ENCODE measurements at regions not wholly inside any gene's neighbourhood (a gene's known extent, or its start where the extent isn't known, plus 50 kb on each side); places are given as distances from the start of the nearest gene placed in this dataset.
"Not testable (repeated sequence)": the region's sequence is repeated elsewhere in the genome, so short reads cannot be mapped to it uniquely, and the experiment has no call there.

GRCh38 chr2:111320965-111321364 lies 200.3 kb downstream of the BCL2L11 start:
- peak; percentile 58 for DNase-seq

DNA sequence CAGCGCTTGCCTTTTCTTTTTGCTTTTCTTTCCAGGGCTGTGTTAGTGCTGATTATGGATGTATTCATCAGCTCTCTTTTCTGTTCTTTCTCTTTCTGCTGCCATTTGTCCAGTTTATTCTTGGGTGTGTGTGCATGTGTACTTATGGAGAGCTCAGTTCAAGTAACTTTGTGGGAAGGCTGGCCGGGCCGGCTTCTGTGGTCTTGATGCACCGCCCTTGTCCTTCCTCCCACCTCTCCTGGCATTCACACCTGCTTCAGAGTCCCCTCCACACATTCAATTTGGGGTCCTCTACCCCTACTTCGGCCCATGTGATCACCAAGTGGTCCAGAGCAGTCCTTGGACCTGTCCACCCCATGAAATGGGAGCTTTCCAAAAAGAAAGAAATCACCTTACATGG lies 202.7 kb downstream of the BCL2L11 start:
- not testable (repeated sequence) for DNase-seq

- DNase-seq, result not testable (repeated sequence)
Measured at GRCh38 chr2:111327726-111328125, 207.0 kb downstream of the BCL2L11 start.

GRCh38 chr2:111329309-111329708 lies 208.6 kb downstream of the BCL2L11 start:
- DNase-seq, result not testable (repeated sequence)

GRCh38 chr2:111331099-111331724 lies 210.5 kb downstream of the BCL2L11 start:
- DNase-seq, result not testable (repeated sequence)

- DNase-seq, result not testable (repeated sequence)
Measured at GRCh38 chr2:111335220-111335907, 214.7 kb downstream of the BCL2L11 start.

DNA sequence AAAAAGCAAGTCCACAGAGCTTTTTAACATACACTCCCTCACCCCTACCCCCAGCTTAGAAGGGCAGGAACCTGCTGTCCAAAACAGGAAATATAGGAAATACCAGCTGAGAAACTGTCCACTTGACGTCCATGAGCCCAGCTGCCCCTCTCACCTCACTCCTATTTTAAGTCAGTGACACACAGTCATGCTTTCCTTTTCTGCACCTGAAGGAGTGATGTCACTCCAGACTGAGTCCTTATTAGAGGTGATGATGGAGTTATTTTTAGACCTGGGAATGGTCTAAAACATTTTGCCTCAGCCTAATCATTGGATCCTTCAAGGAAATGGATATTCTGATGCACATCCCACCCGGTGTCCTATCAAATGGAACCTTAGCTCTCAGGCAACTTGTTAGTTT lies 217.8 kb downstream of the BCL2L11 start:
- not testable (repeated sequence) for DNase-seq

GRCh38 chr2:111339476-111339875 lies 218.8 kb downstream of the BCL2L11 start:
- DNase-seq, result not testable (repeated sequence)

- DNase-seq, result not testable (repeated sequence)
Measured at GRCh38 chr2:111344590-111344989, 223.9 kb downstream of the BCL2L11 start.

DNA sequence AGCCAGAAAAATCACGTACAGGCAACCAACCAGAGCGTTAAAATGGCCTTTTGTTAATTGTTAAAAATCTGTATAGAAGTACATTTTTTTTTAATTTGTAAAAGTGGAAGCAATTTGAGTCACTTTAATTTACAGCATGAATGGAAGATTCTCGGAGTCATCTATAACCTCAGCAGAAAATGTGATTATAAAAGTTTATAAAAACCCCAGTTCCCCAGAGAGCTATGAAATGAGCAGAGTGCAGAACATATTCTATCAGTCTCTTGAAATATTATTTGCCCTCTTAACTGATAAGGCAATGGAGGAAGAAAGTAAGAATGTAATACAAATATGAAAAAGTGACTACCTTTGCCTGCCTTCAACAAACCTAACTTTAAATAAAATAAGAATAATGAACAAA lies 224.7 kb downstream of the BCL2L11 start:
- not testable (repeated sequence) for DNase-seq

GRCh38 chr2:111346018-111346930 lies 225.6 kb downstream of the BCL2L11 start:
- DNase-seq, result peak; percentile 56

- DNase-seq, result not testable (repeated sequence)
Measured at GRCh38 chr2:111347695-111348094, 227.0 kb downstream of the BCL2L11 start.

DNA sequence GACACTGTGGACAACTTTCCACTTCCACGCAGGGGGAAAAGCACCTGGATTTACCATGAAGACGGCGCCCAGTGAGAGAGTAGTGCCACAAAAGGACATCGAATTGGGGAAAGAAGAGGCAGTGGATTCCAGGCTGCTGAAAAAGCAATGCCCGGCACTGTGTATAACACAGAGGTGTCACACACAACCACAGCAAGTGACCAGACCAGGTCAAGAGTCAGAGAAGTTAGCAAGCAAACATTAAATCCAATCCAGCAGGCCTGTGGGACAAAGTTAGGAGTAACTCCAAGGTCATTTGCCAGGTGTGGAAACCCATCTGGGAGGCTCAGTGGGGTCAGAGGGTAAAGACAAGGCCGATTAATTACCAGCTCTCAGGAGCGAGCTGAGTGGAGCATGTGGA lies 227.6 kb downstream of the BCL2L11 start:
- DNase-seq, result not testable (repeated sequence)

DNA sequence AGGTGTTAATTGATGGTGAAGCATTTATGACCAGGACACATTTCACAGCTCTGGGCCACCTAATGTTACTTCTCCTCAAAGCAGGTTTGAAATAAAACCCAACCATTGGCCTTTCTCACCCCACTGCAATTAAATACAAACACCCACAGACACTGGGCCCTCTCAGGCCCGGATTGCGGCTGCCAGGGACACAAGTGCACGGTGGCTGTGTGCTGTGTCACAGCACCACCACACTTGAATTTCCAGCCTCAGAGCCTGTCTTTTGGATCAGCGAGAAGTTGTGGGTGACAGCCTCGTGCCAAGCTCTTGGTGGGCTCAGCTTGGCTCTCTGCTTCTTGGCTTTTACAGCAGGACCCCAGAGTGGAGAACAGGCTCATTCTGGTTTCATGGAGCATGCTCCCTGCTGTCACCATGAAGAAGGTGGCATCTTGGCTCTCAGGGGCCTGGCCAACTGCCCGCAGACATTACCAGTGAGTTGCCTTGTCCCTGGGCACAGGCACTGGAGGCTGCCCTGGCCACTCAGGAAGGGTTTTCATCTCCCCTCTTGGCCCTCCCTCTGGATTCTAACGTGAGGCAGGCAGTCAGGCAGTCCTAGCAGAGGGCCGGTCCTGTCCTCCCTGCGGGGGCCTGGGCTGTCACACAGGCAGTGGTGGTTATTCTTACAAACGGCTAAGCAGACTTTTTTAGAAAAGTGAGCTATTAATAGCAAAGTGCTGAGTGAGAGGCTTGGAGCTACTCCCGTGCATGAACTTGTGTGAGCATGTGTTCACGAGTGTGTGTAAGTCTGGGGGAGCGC lies 234.5 kb downstream of the BCL2L11 start:
- DNase-seq, result not testable (repeated sequence)

DNA sequence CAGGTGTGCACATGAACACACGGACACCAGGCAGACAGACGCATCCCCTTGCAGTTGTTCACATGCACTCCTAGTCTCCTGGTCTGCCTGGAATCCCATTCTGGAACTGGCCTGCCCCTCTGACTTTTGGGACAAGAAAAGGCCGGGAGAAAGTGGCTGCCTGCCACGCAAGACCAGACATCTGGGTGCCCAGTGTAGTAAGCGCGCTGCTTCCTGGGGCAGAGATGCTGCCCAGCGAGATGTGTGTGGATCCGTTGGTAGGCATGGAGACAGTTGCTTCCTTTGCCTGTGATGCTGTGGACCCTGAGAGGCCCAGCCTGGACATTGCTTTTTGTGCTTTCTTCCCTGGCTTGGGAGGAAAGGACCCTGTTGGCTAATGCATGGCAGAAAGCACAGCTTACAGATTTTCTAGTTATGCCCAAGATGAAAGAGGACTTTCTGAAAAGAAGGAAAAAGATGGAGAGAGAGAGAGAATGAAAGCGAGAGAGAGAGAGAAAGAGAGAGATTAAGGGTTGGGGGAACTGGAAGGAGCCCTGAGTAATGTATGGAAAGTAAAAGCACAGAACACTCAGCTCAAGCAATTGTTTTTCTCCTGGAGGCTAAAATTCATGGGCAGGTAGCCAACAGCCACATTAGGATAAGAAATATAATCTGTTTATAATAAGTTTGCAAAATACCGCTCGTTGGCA lies 235.3 kb downstream of the BCL2L11 start:
- not testable (repeated sequence) for DNase-seq

DNA sequence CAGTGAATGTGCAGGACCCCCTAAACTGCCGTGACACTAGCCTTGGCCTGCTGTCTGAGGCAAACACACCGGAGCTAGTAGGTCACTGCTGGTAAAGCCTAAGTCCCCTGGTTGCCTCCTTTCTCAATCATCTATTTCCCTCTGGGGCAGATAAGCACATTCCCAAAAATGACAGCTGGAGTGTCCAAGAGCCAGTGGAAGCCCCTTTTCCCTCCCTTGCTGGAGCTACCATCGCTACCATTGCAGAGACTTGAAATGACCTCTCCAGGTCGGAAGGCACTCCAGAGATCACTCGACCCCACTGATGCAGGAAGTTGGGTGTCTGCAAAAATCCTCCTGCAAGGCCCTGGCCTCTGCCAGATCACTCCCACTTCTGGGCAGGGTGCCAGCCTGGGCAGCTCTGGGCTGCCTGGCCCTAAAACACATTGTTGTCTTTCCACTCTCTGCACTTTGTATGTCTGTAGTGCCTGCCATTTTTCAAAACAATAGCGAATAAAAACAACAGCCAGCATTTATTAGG lies 235.9 kb downstream of the BCL2L11 start:
- peak; percentile 18 for DNase-seq

DNA sequence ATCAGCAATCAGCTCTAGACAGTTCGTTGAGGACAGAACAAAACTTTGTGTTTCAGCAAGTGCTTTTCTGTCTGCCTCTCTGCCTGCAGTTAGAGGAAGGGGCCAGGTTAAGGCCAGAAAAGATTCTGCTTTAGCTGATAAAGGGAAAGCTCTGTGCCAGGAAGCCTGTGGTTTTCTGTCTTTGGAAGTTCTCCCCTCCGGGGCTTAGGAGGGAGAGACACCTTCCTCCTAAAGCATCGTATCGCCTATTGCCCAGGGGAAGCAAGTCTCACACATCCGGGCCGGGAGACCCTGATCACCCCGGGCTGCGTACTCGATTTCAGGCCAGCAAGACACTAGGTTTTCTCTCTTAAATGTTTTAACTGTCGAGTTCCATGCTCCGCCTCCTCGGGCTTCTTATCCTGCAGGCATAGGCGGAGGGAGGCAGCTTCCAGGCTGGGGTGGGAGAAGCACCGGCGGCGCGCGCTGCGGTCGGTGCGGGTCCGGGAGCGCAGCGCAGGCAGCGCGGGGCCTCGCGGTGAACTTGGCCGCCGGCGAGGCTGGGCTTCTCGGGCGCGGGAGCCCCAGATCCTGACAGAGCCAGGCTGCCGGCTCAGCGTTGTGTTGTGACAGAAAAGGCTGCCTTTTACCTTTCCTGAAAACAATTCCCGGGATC lies 245.4 kb downstream of the BCL2L11 start:
- DNase-seq, result peak; percentile 86

DNA sequence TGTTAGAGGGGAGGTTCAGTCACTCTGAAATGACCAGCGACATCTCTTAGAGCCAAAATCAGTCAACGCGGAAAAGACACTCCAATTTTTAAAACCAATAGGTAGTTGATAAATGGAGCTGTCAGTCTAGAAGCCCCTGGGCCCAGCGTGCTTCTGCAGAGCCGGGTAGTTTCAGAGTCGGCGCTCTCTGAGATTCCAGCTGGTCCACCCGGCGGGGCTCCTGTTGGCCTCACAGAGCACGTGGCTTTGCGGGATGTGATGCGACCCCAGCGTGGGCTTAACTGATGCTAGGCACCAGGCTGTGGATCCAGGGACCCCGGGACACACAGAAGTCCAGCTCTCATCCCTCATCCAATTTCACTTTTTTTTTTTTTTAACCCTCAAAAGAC lies 245.9 kb downstream of the BCL2L11 start:
- not testable (repeated sequence) for DNase-seq

DNA sequence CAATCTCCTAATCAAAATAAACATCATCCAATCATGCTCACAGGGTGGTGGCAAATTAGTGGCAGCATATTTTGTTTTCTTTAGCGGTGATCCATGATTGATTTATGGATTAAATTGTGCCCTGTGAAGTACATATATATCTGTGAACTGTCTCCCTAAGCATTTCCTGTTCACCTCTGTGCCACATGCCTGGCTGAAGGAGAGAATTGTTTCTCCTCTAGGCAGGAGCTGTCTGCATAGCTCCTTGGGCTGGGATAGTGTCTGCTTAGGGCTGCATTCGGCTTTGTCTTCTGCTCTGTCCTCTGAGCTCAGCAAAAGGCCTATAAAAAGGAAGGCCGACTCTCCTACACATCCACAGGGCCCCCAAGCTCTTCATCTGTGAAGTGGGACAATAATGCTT lies 246.4 kb downstream of the BCL2L11 start:
- DNase-seq, result not testable (repeated sequence)

DNA sequence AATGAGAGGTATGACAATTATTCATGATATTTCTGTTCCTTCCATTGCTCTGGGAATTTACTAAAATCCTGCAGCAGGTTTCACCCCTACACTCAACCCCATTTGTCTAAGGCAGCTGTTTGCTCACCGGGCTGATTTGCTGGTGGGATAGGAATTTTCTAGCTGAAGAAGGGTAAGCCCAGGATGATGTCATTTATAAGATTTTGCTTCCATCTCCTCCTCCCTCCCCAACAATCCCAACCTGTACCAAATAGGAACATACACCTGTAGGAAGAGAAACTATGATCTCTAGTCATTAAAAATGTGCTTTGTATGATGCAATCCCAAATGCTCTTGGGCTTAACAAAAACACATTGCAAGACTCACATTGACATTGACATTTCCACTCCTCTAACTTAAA lies 247.2 kb downstream of the BCL2L11 start:
- not testable (repeated sequence) for DNase-seq

DNA sequence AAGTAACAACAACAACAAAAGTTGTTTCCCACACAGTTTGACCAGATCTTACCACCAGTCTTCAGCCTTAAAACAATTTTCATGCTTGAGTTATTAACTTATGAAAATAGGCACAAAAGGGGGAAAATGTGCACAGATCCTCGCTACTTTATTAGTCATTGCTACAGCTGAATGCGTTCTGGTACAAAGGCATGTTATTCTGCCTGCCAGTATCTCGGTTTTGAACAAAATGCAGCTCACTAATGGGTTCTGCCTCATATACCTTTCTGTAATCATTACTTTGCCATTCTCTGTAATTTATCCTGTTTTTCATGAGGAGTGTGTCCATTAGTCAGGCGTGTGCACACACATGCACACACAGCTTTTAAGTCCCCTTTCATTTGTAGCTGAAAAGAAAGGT lies 247.6 kb downstream of the BCL2L11 start:
- not testable (repeated sequence) for DNase-seq
